ENCODE measurements at regions not wholly inside any gene's neighbourhood (a gene's known extent, or its start where the extent isn't known, plus 50 kb on each side); places are given as distances from the start of the nearest gene placed in this dataset.

- no peak for TF ChIP-seq EZH2phosphoT487 (IDR thresholded peaks at IDR 0.05; ENCODE audit: low read depth)
- Histone ChIP-seq H3K27me3 (ENCODE audit: low read depth, low read length) (no peaks in the 10 kb centered on the region), H3K4me3 (ENCODE audit: low read length) (no peak overlapping the region), H2AFZ (ENCODE audit: low read depth, low read length) (no peak overlapping the region), H3K79me2 (ENCODE audit: low read length) (no peaks in the 10 kb centered on the region), H4K20me1 (ENCODE audit: insufficient read depth, low read length) (no peaks in the 10 kb centered on the region), H3K36me3 (replicated peaks; ENCODE audit: low read depth, low read length) (no peaks in the 10 kb centered on the region), H3K9me3 (ENCODE audit: insufficient read depth, low read length) (no peaks in the 10 kb centered on the region), H3K27ac (ENCODE audit: low read length) (no peak overlapping the region), H3K9ac (ENCODE audit: low read length) (no peak overlapping the region), H3K4me1 (ENCODE audit: low read length) (no peaks in the 10 kb centered on the region), H3K4me2 (ENCODE audit: low read length) (no peak overlapping the region)
Measured at GRCh38 chr2:107595749-107596148, 230.9 kb upstream of the RGPD4 start.

DNA sequence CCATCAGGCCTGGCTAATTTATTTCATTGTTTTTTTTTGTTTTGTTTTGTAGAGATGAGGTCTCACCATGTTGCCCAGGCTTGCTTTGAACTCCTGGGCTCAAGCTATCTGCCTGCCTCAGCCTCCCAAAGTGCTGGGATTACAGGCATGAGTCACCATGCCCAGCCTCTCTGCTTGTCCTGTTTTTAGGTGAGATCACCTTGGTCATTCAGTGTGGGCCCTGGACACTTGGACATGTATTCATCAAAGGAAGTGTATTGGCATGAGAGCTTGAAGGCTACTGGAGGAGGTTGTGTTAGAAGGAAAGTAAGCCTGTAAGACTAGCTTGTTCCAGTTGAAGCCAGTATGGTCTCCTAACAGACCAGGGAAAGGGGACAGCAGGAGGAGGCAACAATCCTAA lies 229.2 kb upstream of the RGPD4 start:
- Histone ChIP-seq H3K9me3 (ENCODE audit: insufficient read depth, low read length) (no peaks in the 10 kb centered on the region), H3K4me1 (ENCODE audit: low read length) (no peaks in the 10 kb centered on the region), H3K36me3 (replicated peaks; ENCODE audit: low read depth, low read length) (no peaks in the 10 kb centered on the region), H3K27ac (ENCODE audit: low read length) (no peak overlapping the region), H3K4me2 (ENCODE audit: low read length) (no peak overlapping the region), H3K79me2 (ENCODE audit: low read length) (no peaks in the 10 kb centered on the region), H3K4me3 (ENCODE audit: low read length) (no peak overlapping the region), H3K27me3 (ENCODE audit: low read depth, low read length) (no peaks in the 10 kb centered on the region), H2AFZ (ENCODE audit: low read depth, low read length) (no peak overlapping the region), H3K9ac (ENCODE audit: low read length) (no peak overlapping the region), H4K20me1 (ENCODE audit: insufficient read depth, low read length) (no peaks in the 10 kb centered on the region)
- no peak for TF ChIP-seq EZH2phosphoT487 (IDR thresholded peaks at IDR 0.05; ENCODE audit: low read depth)

- Histone ChIP-seq H3K27ac (ENCODE audit: low read length) (no peak overlapping the region), H2AFZ (ENCODE audit: low read depth, low read length) (no peak overlapping the region), H3K4me2 (ENCODE audit: low read length) (no peak overlapping the region), H3K9ac (ENCODE audit: low read length) (no peak overlapping the region), H3K9me3 (ENCODE audit: insufficient read depth, low read length) (no peaks in the 10 kb centered on the region), H3K4me3 (ENCODE audit: low read length) (no peak overlapping the region), H3K79me2 (ENCODE audit: low read length) (no peaks in the 10 kb centered on the region), H3K36me3 (replicated peaks; ENCODE audit: low read depth, low read length) (no peaks in the 10 kb centered on the region), H3K27me3 (ENCODE audit: low read depth, low read length) (no peaks in the 10 kb centered on the region), H4K20me1 (ENCODE audit: insufficient read depth, low read length) (no peaks in the 10 kb centered on the region), H3K4me1 (ENCODE audit: low read length) (no peaks in the 10 kb centered on the region)
- TF ChIP-seq EZH2phosphoT487 (IDR thresholded peaks at IDR 0.05; ENCODE audit: low read depth) (no peak), CTCF (IDR thresholded peaks at IDR 0.05; ENCODE audit: low read depth, low read length) (no peak)
Measured at GRCh38 chr2:107602801-107603200, 223.9 kb upstream of the RGPD4 start.

GRCh38 chr2:107607054-107607453 lies 219.6 kb upstream of the RGPD4 start:
- H3K4me3 ChIP-seq (ENCODE audit: low read length), result no peak overlapping the region
- no peak overlapping the region for H3K9ac ChIP-seq (ENCODE audit: low read length)
- no peaks in the 10 kb centered on the region for H3K36me3 ChIP-seq (replicated peaks; ENCODE audit: low read depth, low read length)
- H4K20me1 ChIP-seq (ENCODE audit: insufficient read depth, low read length), result no peaks in the 10 kb centered on the region
- H2AFZ ChIP-seq (ENCODE audit: low read depth, low read length), result no peak overlapping the region
- no peak overlapping the region for H3K4me2 ChIP-seq (ENCODE audit: low read length)
- H3K79me2 ChIP-seq (ENCODE audit: low read length), result no peaks in the 10 kb centered on the region
- TF ChIP-seq CTCF (IDR thresholded peaks at IDR 0.05; ENCODE audit: low read depth, low read length), result no peak
- TF ChIP-seq EZH2phosphoT487 (IDR thresholded peaks at IDR 0.05; ENCODE audit: low read depth), result no peak
- no peaks in the 10 kb centered on the region for H3K27me3 ChIP-seq (ENCODE audit: low read depth, low read length)
- H3K9me3 ChIP-seq (ENCODE audit: insufficient read depth, low read length), result no peaks in the 10 kb centered on the region
- H3K27ac ChIP-seq (ENCODE audit: low read length), result no peak overlapping the region
- H3K4me1 ChIP-seq (ENCODE audit: low read length), result no peaks in the 10 kb centered on the region

- H3K27me3 ChIP-seq (ENCODE audit: low read depth, low read length), result no peaks in the 10 kb centered on the region
- H3K9me3 ChIP-seq (ENCODE audit: insufficient read depth, low read length), result no peaks in the 10 kb centered on the region
- no peaks in the 10 kb centered on the region for H3K4me1 ChIP-seq (ENCODE audit: low read length)
- no peak overlapping the region for H3K27ac ChIP-seq (ENCODE audit: low read length)
- no peaks in the 10 kb centered on the region for H3K79me2 ChIP-seq (ENCODE audit: low read length)
- no peak overlapping the region for H3K4me3 ChIP-seq (ENCODE audit: low read length)
- H3K9ac ChIP-seq (ENCODE audit: low read length), result no peak overlapping the region
- no peaks in the 10 kb centered on the region for H3K36me3 ChIP-seq (replicated peaks; ENCODE audit: low read depth, low read length)
- no peak overlapping the region for H2AFZ ChIP-seq (ENCODE audit: low read depth, low read length)
- H3K4me2 ChIP-seq (ENCODE audit: low read length), result no peak overlapping the region
- no peaks in the 10 kb centered on the region for H4K20me1 ChIP-seq (ENCODE audit: insufficient read depth, low read length)
- TF ChIP-seq EZH2phosphoT487 (IDR thresholded peaks at IDR 0.05; ENCODE audit: low read depth) (no peak), CTCF (IDR thresholded peaks at IDR 0.05; ENCODE audit: low read depth, low read length) (no peak)
Measured at GRCh38 chr2:107607473-107607872, 219.2 kb upstream of the RGPD4 start.
